HFF-Myc (cell line): ENCODE measurements at regions not wholly inside any gene's neighbourhood (a gene's known extent, or its start where the extent isn't known, plus 50 kb on each side); places are given as distances from the start of the nearest gene placed in this dataset.
A peak's percentile ranks its signal among the peaks of the same experiment; 100 is the strongest.

Source experiments
- DNase-seq: peaks from one replicate; pipeline ENCODE4 v3.0.0-alpha.2; 2011; ENCODE audit warnings: low read depth; ENCODE audit errors: extremely low read depth
- H3K4me3 ChIP-seq: replicated peaks from 2 replicates; pipeline ENCODE4 v1.5.1; 2011; ENCODE audit warnings: low read depth, mild to moderate bottlenecking, control low read depth, low read length
- TF ChIP-seq, protein P1 (sequence below): IDR thresholded peaks from 2 replicates; pipeline ENCODE4 v1.5.1; 2012; ENCODE audit warnings: mild to moderate bottlenecking, low read depth, low read length, control low read depth; ENCODE audit errors: missing control alignments

DNA sequence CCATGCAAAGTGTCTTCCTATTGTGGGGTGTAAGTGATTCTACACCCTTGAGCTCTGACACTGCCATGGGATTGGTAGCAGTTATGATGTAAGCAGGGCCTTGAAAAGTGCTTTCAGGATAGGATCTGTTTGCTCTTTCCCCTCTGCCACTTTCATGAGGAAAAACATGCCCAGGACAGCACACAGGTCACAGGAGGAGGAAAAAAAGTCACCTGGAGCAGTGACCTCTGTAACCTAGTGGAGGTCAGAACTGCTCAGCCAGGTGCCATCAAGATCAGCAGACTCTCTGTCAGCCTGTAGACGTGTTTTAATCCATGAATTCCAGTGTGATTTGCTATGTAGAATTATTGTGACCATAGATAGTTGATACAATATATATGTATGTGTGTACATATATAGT is 92.7 kb upstream of the BMP2 start:
- TF ChIP-seq, protein P1, sequence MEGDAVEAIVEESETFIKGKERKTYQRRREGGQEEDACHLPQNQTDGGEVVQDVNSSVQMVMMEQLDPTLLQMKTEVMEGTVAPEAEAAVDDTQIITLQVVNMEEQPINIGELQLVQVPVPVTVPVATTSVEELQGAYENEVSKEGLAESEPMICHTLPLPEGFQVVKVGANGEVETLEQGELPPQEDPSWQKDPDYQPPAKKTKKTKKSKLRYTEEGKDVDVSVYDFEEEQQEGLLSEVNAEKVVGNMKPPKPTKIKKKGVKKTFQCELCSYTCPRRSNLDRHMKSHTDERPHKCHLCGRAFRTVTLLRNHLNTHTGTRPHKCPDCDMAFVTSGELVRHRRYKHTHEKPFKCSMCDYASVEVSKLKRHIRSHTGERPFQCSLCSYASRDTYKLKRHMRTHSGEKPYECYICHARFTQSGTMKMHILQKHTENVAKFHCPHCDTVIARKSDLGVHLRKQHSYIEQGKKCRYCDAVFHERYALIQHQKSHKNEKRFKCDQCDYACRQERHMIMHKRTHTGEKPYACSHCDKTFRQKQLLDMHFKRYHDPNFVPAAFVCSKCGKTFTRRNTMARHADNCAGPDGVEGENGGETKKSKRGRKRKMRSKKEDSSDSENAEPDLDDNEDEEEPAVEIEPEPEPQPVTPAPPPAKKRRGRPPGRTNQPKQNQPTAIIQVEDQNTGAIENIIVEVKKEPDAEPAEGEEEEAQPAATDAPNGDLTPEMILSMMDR: no peak
- no peak overlapping the region for H3K4me3 ChIP-seq
- no peak for DNase-seq

GRCh38 chr20:6673071-6673470 is 94.4 kb upstream of the BMP2 start:
- TF ChIP-seq, protein P1: no peak
- no peak overlapping the region for H3K4me3 ChIP-seq
- DNase-seq: no peak

DNA sequence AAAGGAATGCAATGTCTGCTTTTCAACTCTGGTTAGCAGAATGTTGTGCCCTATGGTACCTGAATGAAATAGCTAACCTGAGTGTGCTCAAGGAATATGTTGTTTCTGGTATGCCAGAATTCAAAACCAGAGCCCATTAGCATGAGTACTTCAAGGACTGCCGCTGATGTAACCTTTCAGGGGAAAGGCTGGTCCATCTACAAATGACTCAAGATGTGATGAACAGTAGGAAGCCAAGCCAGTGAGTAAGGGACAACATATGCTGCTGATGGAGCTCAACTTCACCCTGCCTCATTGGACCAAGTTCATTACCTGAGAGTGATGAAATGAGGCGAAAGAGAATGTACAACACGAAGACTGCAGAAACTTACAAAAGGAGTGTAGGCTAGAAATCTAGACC is 95.7 kb upstream of the BMP2 start:
- no peak for DNase-seq
- no peak overlapping the region for H3K4me3 ChIP-seq
- TF ChIP-seq, protein P1: no peak

GRCh38 chr20:6668546-6668945 is 98.9 kb upstream of the BMP2 start:
- TF ChIP-seq, protein P1: no peak
- DNase-seq: no peak
- H3K4me3 ChIP-seq: no peak overlapping the region

DNA sequence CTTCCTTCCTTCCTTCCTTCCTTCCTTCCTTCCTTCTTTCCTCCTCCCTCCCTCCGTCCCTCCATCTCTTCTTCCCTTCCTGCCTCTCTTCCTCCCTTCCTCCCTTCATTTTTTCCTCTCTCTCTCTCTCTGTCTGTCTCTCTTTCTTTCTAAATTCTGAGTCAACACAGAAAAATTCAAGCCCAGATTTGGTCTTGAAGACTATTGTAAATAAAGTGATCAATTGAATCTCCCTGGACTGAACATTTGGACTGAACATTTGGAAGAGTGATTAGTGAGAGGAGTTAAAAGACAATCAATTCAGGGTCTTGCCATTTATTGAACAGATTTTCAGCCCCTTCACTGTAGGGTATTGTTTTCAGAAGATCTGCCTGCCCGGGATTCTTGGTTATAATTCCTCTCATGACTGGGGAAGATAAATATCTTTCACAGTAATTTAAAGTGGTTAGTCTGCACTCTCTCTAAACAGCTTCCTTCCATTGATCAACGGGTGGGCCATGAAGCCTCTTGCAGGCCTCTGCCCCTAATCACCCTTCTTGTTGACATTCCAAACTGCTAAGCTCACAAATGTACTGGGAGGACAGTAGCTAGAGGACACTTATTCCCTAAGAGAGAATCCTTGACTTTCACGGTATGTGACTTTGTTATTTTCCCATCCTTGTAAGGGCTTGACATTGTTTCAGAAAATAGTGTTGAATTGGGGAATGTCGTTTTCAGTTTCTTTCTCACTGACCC is 101.7 kb upstream of the BMP2 start:
- no peak for DNase-seq
- TF ChIP-seq, protein P1: no peak
- H3K4me3 ChIP-seq: no peak overlapping the region

DNA sequence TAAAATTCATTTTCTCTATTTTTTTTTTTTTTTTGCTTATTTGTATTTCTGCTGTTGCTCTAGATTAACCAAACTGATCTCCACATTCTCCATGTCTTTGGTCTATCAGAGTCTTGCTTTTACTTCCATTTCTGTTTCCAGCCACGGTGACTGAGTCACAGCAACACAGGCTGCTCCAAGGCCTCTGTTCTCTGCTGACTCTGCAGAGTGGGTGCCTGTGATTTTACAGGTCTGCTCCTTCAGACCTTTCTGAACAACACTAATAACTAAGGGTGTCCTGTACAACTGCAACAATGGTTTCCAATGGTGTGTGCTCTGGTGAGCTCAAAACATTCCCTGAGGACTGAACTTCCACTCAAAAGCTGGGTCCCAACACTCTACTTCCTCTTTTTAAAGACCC is 102.3 kb upstream of the BMP2 start:
- TF ChIP-seq, protein P1: no peak
- no peak for DNase-seq
- H3K4me3 ChIP-seq: no peak overlapping the region

DNA sequence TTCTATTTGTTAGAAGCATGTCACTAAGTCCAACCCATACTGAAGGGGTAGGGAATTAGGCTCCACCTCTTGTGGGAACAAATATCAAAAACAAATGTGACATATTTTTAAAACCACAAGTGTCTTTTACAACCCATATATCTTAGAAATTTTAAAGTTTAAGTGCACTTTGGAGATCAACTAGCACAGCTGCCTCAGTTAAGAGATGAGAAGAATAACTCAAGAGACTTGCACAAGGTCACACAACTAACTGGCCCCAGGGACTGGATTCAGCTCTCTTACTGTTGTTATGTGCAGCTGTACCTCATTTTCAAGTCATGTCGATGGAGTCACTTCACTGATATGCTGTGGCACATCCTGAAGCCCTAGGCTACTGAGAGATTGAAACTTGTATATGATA is 102.9 kb upstream of the BMP2 start:
- TF ChIP-seq, protein P1: no peak
- DNase-seq: peak; percentile 21
- no peak overlapping the region for H3K4me3 ChIP-seq
